HEK293T (cell line): ENCODE measurements at regions not wholly inside any gene's neighbourhood (a gene's known extent, or its start where the extent isn't known, plus 50 kb on each side); places are given as distances from the start of the nearest gene placed in this dataset.

ENCODE experiments used
- CTCF ChIA-PET: fragments of 350-600 bp; formaldehyde crosslinking; extraction: SDS; loops from one replicate; lab custom pipeline; 2021; ENCODE audit warnings: antibody characterized with exemption, inconsistent platforms; lab: Yijun Ruan, JAX
- POLR2A ChIA-PET: fragments of 350-600 bp; formaldehyde crosslinking; extraction: SDS; loops from one replicate; lab custom pipeline; 2020; ENCODE audit warnings: antibody characterized with exemption, inconsistent platforms; lab: Yijun Ruan, JAX
- DNase-seq: peaks from one replicate; pipeline ENCODE4 v3.0.0; 2012; ENCODE audit warnings: mixed read lengths; ENCODE audit errors: extremely low spot score
- ARNT ChIP-seq: fragments of 450-650 bp; IDR thresholded peaks from 2 replicates; pipeline ENCODE4 v1.6.1; 2017; ENCODE audit warnings: mild to moderate bottlenecking
- BHLHE40 ChIP-seq: fragments of 450-650 bp; IDR thresholded peaks from 2 replicates; pipeline ENCODE4 v1.6.1; 2016; ENCODE audit warnings: mild to moderate bottlenecking, moderate library complexity, borderline replicate concordance
- CTBP1 ChIP-seq: fragments of 450-650 bp; IDR thresholded peaks from 2 replicates; pipeline ENCODE4 v1.6.1; 2016; ENCODE audit warnings: borderline replicate concordance
- ELF4 ChIP-seq: fragments of 450-650 bp; IDR thresholded peaks from 2 replicates; pipeline ENCODE4 v1.6.1; 2017; ENCODE audit warnings: antibody characterized with exemption
- FOXA1 ChIP-seq: fragments of 450-650 bp; IDR thresholded peaks from 2 replicates; pipeline ENCODE4 v1.6.1; 2016; ENCODE audit warnings: mild to moderate bottlenecking
- FOXK2 ChIP-seq: fragments of 450-650 bp; IDR thresholded peaks from 2 replicates; pipeline ENCODE4 v1.6.1; 2016; ENCODE audit warnings: mild to moderate bottlenecking
- FOXM1 ChIP-seq: fragments of 450-650 bp; IDR thresholded peaks from 2 replicates; pipeline ENCODE4 v1.6.1; 2017; ENCODE audit warnings: mild to moderate bottlenecking, borderline replicate concordance
- HDGF ChIP-seq: fragments of 450-650 bp; IDR thresholded peaks from 2 replicates; pipeline ENCODE4 v1.6.1; 2017; ENCODE audit warnings: antibody characterized with exemption, borderline replicate concordance
- L3MBTL2 ChIP-seq: fragments of 450-650 bp; conservative IDR thresholded peaks from 2 replicates; pipeline ENCODE4 v1.6.1; 2016; ENCODE audit warnings: mild to moderate bottlenecking
- LEF1 ChIP-seq: fragments of 450-650 bp; IDR thresholded peaks from 2 replicates; pipeline ENCODE4 v1.6.1; 2017; ENCODE audit warnings: mild to moderate bottlenecking, borderline replicate concordance
- NFRKB ChIP-seq: fragments of 450-650 bp; IDR thresholded peaks from 2 replicates; pipeline ENCODE4 v1.6.1; 2016; ENCODE audit warnings: mild to moderate bottlenecking, moderate library complexity
- PKNOX1 ChIP-seq: fragments of 450-650 bp; IDR thresholded peaks from 2 replicates; pipeline ENCODE4 v1.6.1; 2016
- SP1 ChIP-seq: fragments of 450-650 bp; IDR thresholded peaks from 2 replicates; pipeline ENCODE4 v1.6.1; 2017
- SUZ12 ChIP-seq: fragments of 450-650 bp; IDR thresholded peaks from 2 replicates; pipeline ENCODE4 v1.6.1; 2016; ENCODE audit warnings: mild to moderate bottlenecking
- TARDBP ChIP-seq: fragments of 450-650 bp; IDR thresholded peaks from 2 replicates; pipeline ENCODE4 v1.6.1; 2016
- ZNF384 ChIP-seq: fragments of 450-650 bp; IDR thresholded peaks from 2 replicates; pipeline ENCODE4 v1.6.1; 2016

GRCh38 chr14:89684139-89684538 lies 267.1 kb upstream of the FOXN3 start:
- TF ChIP-seq ARNT (no peak), FOXM1 (no peak), SP1 (no peak), ZNF384 (no peak), PKNOX1 (no peak)
- ChIA-PET POLR2A (no interaction called here), CTCF (no interaction called here)
- DNase-seq, result no peak

GRCh38 chr14:89681086-89682018 lies 264.3 kb upstream of the FOXN3 start:
- ChIA-PET CTCF (interaction anchor here (0.8 kb wide), 1 partner anchor 37 kb away, joined by 3 read pairs; no protein-coding TSS in a partner anchor), POLR2A (no interaction called here)
- TF ChIP-seq FOXA1 (no peak), SUZ12 (no peak), ELF4 (no peak), ARNT (no peak), PKNOX1 (no peak), SP1 (no peak), L3MBTL2 (no peak), CTBP1 (no peak), NFRKB (no peak), BHLHE40 (no peak), TARDBP (no peak), FOXK2 (no peak), LEF1 (no peak), HDGF (no peak), ZNF384 (no peak), FOXM1 (no peak)
- no peak for DNase-seq

- POLR2A ChIA-PET, result no interaction called here
- DNase-seq, result no peak
- CTCF ChIA-PET, result interaction anchor here (0.6 kb wide), 1 partner anchor 486 kb away, joined by 3 read pairs; no protein-coding TSS in a partner anchor
- TF ChIP-seq ELF4 (no peak), SUZ12 (no peak), BHLHE40 (no peak), SP1 (no peak), PKNOX1 (no peak), FOXM1 (no peak), NFRKB (no peak), ZNF384 (no peak), TARDBP (no peak), HDGF (no peak), FOXK2 (no peak), CTBP1 (no peak), L3MBTL2 (no peak), LEF1 (no peak), FOXA1 (no peak), ARNT (no peak)
These were observed 263.1 kb upstream of the FOXN3 start for GRCh38 chr14:89680156-89680555.

- ChIA-PET POLR2A (no interaction called here), CTCF (no interaction called here)
- no peak for TF ChIP-seq FOXM1
- TF ChIP-seq ELF4, result no peak
- TF ChIP-seq FOXK2, result no peak
- TF ChIP-seq PKNOX1, result no peak
- no peak for TF ChIP-seq SP1
- no peak for TF ChIP-seq SUZ12
- TF ChIP-seq ZNF384, result no peak
- no peak for TF ChIP-seq NFRKB
- no peak for TF ChIP-seq HDGF
- no peak for TF ChIP-seq FOXA1
- no peak for TF ChIP-seq LEF1
- TF ChIP-seq ARNT, result no peak
- DNase-seq, result no peak
These were observed 261.7 kb upstream of the FOXN3 start for GRCh38 chr14:89678768-89679167.

GRCh38 chr14:89675590-89675989 lies 258.6 kb upstream of the FOXN3 start:
- POLR2A ChIA-PET, result no interaction called here

More at GRCh38 chr14:89675590-89675989, 258.6 kb upstream of the FOXN3 start:
- DNase-seq, result no peak
- TF ChIP-seq ARNT, result no peak
- TF ChIP-seq FOXK2, result no peak
- TF ChIP-seq TARDBP, result no peak
- no peak for TF ChIP-seq FOXM1
- TF ChIP-seq ELF4, result no peak
- no peak for TF ChIP-seq LEF1
- TF ChIP-seq BHLHE40, result no peak
- no peak for TF ChIP-seq PKNOX1
- CTCF ChIA-PET, result no interaction called here
